ENCODE measurements at regions not wholly inside any gene's neighbourhood (a gene's known extent, or its start where the extent isn't known, plus 50 kb on each side); places are given as distances from the start of the nearest gene placed in this dataset.

DNA sequence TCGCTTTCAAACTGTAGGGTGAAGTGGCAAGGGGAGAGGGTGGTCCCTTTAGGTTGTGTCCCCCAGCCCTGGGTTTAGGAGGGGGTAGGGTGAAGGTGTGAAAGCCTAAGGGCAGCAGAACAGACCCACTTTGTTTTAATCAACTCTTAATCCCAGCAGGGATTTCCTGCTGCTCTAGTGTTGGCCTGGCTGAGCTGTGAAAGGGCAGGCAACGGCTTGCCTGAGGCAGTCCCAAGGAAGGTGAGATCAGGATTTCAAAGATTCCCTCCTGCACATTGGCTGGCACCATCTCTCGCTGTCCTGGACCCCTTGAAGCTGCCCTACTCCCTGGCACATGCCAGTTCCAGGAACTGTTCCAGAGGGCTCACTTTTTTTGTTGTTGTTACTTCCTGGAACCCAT lies 221.3 kb downstream of the INSC start:
- Mint-ChIP-seq H3K36me3 (ENCODE audit: low read depth, unreplicated experiment) (no peaks in the 10 kb centered on the region), H3K4me1 (ENCODE audit: unreplicated experiment) (peaks cover 2% of the 10 kb centered on the region), H3K27ac (ENCODE audit: unreplicated experiment) (no peak overlapping the region), H3K27me3 (ENCODE audit: unreplicated experiment) (peaks cover 2% of the 10 kb centered on the region), H3K9me3 (ENCODE audit: unreplicated experiment) (peaks cover 5% of the 10 kb centered on the region), H3K4me3 (ENCODE audit: unreplicated experiment) (no peak overlapping the region)
- no peak for DNase-seq (ENCODE audit: low spot score)
- TF ChIP-seq, protein P1, sequence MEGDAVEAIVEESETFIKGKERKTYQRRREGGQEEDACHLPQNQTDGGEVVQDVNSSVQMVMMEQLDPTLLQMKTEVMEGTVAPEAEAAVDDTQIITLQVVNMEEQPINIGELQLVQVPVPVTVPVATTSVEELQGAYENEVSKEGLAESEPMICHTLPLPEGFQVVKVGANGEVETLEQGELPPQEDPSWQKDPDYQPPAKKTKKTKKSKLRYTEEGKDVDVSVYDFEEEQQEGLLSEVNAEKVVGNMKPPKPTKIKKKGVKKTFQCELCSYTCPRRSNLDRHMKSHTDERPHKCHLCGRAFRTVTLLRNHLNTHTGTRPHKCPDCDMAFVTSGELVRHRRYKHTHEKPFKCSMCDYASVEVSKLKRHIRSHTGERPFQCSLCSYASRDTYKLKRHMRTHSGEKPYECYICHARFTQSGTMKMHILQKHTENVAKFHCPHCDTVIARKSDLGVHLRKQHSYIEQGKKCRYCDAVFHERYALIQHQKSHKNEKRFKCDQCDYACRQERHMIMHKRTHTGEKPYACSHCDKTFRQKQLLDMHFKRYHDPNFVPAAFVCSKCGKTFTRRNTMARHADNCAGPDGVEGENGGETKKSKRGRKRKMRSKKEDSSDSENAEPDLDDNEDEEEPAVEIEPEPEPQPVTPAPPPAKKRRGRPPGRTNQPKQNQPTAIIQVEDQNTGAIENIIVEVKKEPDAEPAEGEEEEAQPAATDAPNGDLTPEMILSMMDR (IDR thresholded peaks at IDR 0.05; ENCODE audit: unreplicated experiment) = no peak

DNA sequence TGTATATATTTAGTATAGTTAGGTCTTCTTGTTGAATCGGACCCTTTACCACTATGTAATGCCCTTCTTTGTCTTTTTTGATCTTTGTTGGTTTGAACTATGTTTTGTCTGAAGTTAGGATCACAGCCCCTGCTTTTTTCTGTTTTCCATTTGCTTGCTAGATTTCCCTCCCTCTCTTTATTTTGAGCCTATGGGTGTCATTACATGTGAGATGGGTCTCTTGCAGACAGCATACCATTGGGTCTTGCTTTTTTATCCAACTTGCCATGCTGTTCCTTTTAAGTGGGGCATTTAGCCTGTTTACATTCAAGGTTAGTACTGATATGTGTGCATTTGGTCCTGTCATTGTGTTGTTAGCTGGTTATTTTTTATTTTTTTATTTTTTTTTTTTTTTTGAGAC lies 224.6 kb downstream of the INSC start:
- no peaks in the 10 kb centered on the region for H3K4me1 Mint-ChIP-seq (ENCODE audit: unreplicated experiment)
- peaks cover 5% of the 10 kb centered on the region for H3K9me3 Mint-ChIP-seq (ENCODE audit: unreplicated experiment)
- no peak overlapping the region for H3K27ac Mint-ChIP-seq (ENCODE audit: unreplicated experiment)
- H3K27me3 Mint-ChIP-seq (ENCODE audit: unreplicated experiment) = peaks cover under 1% of the 10 kb centered on the region
- TF ChIP-seq, protein P1 (IDR thresholded peaks at IDR 0.05; ENCODE audit: unreplicated experiment) = no peak
- no peaks in the 10 kb centered on the region for H3K36me3 Mint-ChIP-seq (ENCODE audit: low read depth, unreplicated experiment)
- no peak overlapping the region for H3K4me3 Mint-ChIP-seq (ENCODE audit: unreplicated experiment)
- DNase-seq (ENCODE audit: low spot score) = no peak

DNA sequence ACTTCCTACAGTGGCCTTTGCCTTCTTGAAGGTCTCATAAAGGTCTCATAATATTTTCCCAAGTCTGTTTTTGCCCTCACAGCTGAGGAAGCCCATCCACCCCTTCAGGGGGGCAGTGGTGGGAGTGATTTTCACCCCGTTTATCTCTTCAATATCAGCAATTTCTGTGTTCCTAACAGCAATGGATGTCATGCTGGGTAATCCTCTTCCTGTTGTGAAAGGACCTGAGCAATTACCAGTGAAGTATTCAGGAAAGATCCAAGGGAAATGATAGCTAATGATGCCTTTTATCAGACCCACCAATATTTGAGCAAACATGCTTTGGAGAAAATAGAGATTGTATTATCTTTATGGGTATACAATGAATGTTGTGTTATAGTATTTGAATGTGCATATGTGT lies 226.9 kb downstream of the INSC start:
- Mint-ChIP-seq H3K4me1 (ENCODE audit: unreplicated experiment) (no peaks in the 10 kb centered on the region), H3K36me3 (ENCODE audit: low read depth, unreplicated experiment) (no peaks in the 10 kb centered on the region), H3K9me3 (ENCODE audit: unreplicated experiment) (peaks cover 5% of the 10 kb centered on the region), H3K4me3 (ENCODE audit: unreplicated experiment) (no peak overlapping the region), H3K27ac (ENCODE audit: unreplicated experiment) (no peak overlapping the region), H3K27me3 (ENCODE audit: unreplicated experiment) (no peaks in the 10 kb centered on the region)
- no peak for DNase-seq (ENCODE audit: low spot score)
- TF ChIP-seq, protein P1 (IDR thresholded peaks at IDR 0.05; ENCODE audit: unreplicated experiment) = no peak

DNA sequence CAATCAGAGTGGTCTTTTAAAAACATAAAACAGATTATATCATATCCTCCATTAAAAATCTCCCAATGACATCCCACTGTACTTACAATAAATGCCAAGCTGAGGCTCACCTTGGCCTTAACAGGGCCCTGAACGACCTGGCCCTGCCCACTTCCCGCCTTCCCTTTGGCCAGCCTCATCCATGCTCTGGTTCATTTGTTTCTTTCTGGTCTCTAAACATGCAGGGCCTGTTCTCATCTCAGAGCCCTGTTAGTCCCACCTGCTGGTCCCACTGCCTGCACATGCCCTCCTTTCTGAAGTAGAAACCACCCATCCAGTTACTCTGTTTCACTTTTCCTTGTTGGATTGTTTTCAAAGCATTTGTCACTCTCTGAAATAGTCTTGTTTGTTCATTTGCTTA lies 227.4 kb downstream of the INSC start:
- H3K4me1 Mint-ChIP-seq (ENCODE audit: unreplicated experiment) = no peaks in the 10 kb centered on the region
- DNase-seq (ENCODE audit: low spot score) = no peak
- H3K27ac Mint-ChIP-seq (ENCODE audit: unreplicated experiment) = no peak overlapping the region

DNA sequence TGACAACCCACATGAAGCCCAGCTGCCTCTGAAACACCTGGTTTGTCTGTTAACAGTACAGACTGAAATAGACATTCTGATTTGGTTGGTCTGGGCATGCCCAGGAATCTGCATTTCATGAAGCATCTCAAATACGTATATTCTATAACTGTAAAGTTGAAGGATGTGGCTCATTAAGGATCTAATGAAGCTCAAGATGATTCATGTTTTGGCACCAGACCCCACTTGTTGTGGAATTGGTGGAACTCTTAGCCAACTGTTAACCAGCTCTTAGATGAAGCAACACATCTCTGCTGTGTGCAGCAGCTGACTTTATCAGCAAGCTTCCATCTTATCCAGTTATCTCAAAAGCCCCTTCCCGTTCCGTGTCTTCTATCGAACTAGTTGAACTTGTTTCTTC lies 232.2 kb downstream of the INSC start:
- H3K9me3 Mint-ChIP-seq (ENCODE audit: unreplicated experiment) = no peaks in the 10 kb centered on the region
- no peak overlapping the region for H3K27ac Mint-ChIP-seq (ENCODE audit: unreplicated experiment)
- DNase-seq (ENCODE audit: low spot score) = no peak
- H3K27me3 Mint-ChIP-seq (ENCODE audit: unreplicated experiment) = no peaks in the 10 kb centered on the region
- H3K4me1 Mint-ChIP-seq (ENCODE audit: unreplicated experiment) = no peaks in the 10 kb centered on the region
- TF ChIP-seq, protein P1 (IDR thresholded peaks at IDR 0.05; ENCODE audit: unreplicated experiment) = no peak
- no peaks in the 10 kb centered on the region for H3K36me3 Mint-ChIP-seq (ENCODE audit: low read depth, unreplicated experiment)
- no peak overlapping the region for H3K4me3 Mint-ChIP-seq (ENCODE audit: unreplicated experiment)

More for the DNA sequence above, 227.4 kb downstream of the INSC start:
- H3K36me3 Mint-ChIP-seq (ENCODE audit: low read depth, unreplicated experiment) = no peaks in the 10 kb centered on the region
- H3K4me3 Mint-ChIP-seq (ENCODE audit: unreplicated experiment) = no peak overlapping the region
- H3K27me3 Mint-ChIP-seq (ENCODE audit: unreplicated experiment) = no peaks in the 10 kb centered on the region
- TF ChIP-seq, protein P1 (IDR thresholded peaks at IDR 0.05; ENCODE audit: unreplicated experiment) = no peak
- H3K9me3 Mint-ChIP-seq (ENCODE audit: unreplicated experiment) = peaks cover 5% of the 10 kb centered on the region
